Spleen (tissue), 11 donors: ENCODE measurements at regions not wholly inside any gene's neighbourhood (a gene's known extent, or its start where the extent isn't known, plus 50 kb on each side); places are given as distances from the start of the nearest gene placed in this dataset.

Source experiments
- DNase-seq: peaks from one replicate; pipeline ENCODE4 v3.0.0-alpha.2; 2020
- H3K27ac ChIP-seq, 8 donors: fragments of 200-600 bp; sonication (generic) in 7 of 8; 1 replicate in 4 of 8; 2 replicates in 4 of 8; pipeline versions ENCODE4 v1.5.0 to v1.8.0; 2016 to 2021; ENCODE audit warnings: inconsistent platforms in 4 of 8, mild to moderate bottlenecking in 4 of 8, moderate library complexity in 1 of 8
- H3K27me3 ChIP-seq, 7 donors: fragments of 200-600 bp; sonication (generic) in 6 of 7; replicated peaks in 1 of 7; 1 replicate in 4 of 7; 2 replicates in 3 of 7; pipeline versions ENCODE4 v1.5.0 to v1.8.0; 2016 to 2021; ENCODE audit warnings: inconsistent platforms in 3 of 7, mild to moderate bottlenecking in 1 of 7
- H3K36me3 ChIP-seq, 6 donors: fragments of 200-600 bp; sonication (generic) in 5 of 6; 1 replicate in 4 of 6; 2 replicates in 2 of 6; pipeline versions ENCODE4 v1.5.0 to v1.8.0; 2016 to 2021; ENCODE audit warnings: inconsistent platforms in 2 of 6
- H3K4me1 ChIP-seq, 6 donors: fragments of 200-600 bp; sonication (generic) in 5 of 6; 1 replicate in 3 of 6; 2 replicates in 3 of 6; pipeline versions ENCODE4 v1.5.0 to v1.8.0; 2016 to 2021; ENCODE audit warnings: inconsistent platforms in 3 of 6
- H3K4me3 ChIP-seq, 8 donors: fragments of 200-600 bp; sonication (generic) in 7 of 8; 1 replicate in 4 of 8; 2 replicates in 4 of 8; pipeline versions ENCODE4 v1.5.0 to v1.8.0; 2016 to 2021; ENCODE audit warnings: inconsistent platforms in 4 of 8, mild to moderate bottlenecking in 4 of 8, moderate library complexity in 2 of 8
- H3K9me3 ChIP-seq, 8 donors: fragments of 200-600 bp; sonication (generic) in 7 of 8; 1 replicate in 4 of 8; 2 replicates in 4 of 8; pipeline versions ENCODE4 v1.5.0 to v1.8.0; 2016 to 2021; ENCODE audit warnings: inconsistent platforms in 4 of 8
- POLR2A ChIP-seq, 3 donors: fragments of 450-650 bp; IDR thresholded peaks; one replicate each; pipeline ENCODE4 v1.5.1; 2017; ENCODE audit warnings: antibody characterized with exemption in 3 of 3, mild to moderate bottlenecking in 1 of 3
- POLR2AphosphoS5 ChIP-seq, 3 donors: sonication (generic); formaldehyde crosslinking; IDR thresholded peaks; one replicate each; pipeline ENCODE4 v1.5.1; 2017; ENCODE audit warnings: antibody characterized with exemption in 3 of 3
- WGBS, 5 donors: extraction: QIAGEN DNeasy Blood & Tissue Kit in 3 of 5; methylation state at CpG; one replicate each; pipeline versions ENCODE4 v1.1.5 to v1.1.7; 2013 to 2018; 5-methylcytosine and 5-hydroxymethylcytosine counted together
- intact Hi-C: fragments of 100-400 bp; cut with DNase I; formaldehyde crosslinking; loops from one replicate; pipeline ENCODE4 v1.15.0; 2023; ENCODE audit warnings: low total_unique reads
- TF ChIP-seq, protein P1 (sequence below), 11 experiments: fragments of 200-600 bp in 7 of 11; fragments of 450-650 bp in 4 of 11; sonication (generic) in 4 of 11; IDR thresholded peaks in 8 of 11; conservative IDR thresholded peaks in 3 of 11; 1 replicate in 7 of 11; 2 replicates in 4 of 11; pipeline versions ENCODE4 v1.4.0 to v1.8.0; 2016 to 2021; ENCODE audit warnings: antibody characterized with exemption in 11 of 11, inconsistent platforms in 4 of 11, mild to moderate bottlenecking in 1 of 11
- donor health status: healthy with polysubstance abuse.
- donor health status: DM: no; HTN: no; CAD: no; lungs with moderate emphysema.
- donor health status: DM: no; HTN: no; CAD: no.
- donor health status: Bipolar disorder and iron deficiency.
- donor health status: healthy.
- donor health status: DM: no; HTN: no; CAD: no.
- donor health status: DM: yes; HTN: yes; CAD: no.

DNA sequence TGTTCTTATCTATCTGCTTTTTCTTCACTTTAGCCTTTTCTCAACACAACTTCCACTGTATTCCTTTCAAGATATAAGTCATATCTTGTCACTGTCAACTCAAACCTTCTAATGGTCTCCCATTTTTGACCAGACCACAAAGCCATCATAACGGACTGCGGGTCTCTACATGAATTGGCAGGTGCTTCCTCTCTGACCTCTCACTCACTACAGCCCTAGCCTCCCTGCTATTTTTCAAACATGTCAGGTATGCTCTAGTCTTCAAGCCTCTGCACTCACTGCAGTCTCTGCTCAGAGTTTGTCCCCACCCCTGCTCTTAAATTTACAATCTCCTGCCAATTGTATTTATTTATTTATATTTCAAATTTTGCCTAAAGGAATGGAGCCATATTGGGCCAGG lies 858.1 kb downstream of the TRIB2 start:
- no peaks in the 10 kb centered on the region for H3K9me3 ChIP-seq

DNA sequence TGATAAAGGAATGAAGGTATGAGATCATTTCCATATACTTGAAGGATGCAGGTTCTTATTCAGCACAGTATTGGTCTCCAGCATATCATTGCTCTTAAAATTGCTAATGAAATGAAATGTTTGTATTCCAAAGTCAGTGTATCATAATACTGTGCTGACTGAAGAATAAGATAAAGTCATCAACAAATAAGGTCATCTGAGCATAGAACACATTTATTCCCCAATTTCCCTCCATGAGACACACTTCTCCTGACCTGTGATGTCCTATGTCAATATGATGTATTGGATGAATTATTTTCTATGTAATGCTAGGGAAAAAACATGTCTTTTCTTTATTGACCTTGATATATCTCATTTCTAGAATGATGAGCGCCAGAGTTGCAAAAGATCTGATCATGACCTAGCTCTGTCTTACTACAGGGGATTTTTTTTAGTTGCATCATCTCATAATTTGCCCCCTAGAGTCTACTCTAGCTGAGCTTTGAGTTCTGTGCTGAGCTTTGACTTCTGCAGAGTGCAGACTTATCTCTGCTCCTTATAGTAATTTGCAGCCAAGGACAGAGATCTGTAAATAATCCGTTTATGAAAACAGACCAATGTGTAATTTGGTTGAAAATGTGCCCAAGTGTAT lies 859.8 kb downstream of the TRIB2 start:
- no peaks in the 10 kb centered on the region for H3K27me3 ChIP-seq
- no peak for DNase-seq
- 74 to 89% (median 78%) methylated on average over 2 of the region's 2 CpGs for WGBS, 5 donors
- TF ChIP-seq POLR2AphosphoS5 (IDR thresholded peaks at IDR 0.05) (no peak), POLR2A (IDR thresholded peaks at IDR 0.05) (no peak)
- TF ChIP-seq, protein P1, sequence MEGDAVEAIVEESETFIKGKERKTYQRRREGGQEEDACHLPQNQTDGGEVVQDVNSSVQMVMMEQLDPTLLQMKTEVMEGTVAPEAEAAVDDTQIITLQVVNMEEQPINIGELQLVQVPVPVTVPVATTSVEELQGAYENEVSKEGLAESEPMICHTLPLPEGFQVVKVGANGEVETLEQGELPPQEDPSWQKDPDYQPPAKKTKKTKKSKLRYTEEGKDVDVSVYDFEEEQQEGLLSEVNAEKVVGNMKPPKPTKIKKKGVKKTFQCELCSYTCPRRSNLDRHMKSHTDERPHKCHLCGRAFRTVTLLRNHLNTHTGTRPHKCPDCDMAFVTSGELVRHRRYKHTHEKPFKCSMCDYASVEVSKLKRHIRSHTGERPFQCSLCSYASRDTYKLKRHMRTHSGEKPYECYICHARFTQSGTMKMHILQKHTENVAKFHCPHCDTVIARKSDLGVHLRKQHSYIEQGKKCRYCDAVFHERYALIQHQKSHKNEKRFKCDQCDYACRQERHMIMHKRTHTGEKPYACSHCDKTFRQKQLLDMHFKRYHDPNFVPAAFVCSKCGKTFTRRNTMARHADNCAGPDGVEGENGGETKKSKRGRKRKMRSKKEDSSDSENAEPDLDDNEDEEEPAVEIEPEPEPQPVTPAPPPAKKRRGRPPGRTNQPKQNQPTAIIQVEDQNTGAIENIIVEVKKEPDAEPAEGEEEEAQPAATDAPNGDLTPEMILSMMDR (IDR thresholded peaks at IDR 0.05 in 8 of 11, conservative IDR thresholded peaks at IDR 0.05 in 3 of 11) = no peak
- no peaks in the 10 kb centered on the region for H3K9me3 ChIP-seq
- H3K27ac ChIP-seq = no peak overlapping the region
- intact Hi-C loops = no loop called here
- no peak overlapping the region for H3K4me3 ChIP-seq
- no peaks in the 10 kb centered on the region for H3K36me3 ChIP-seq
- H3K4me1 ChIP-seq = no peaks in the 10 kb centered on the region

More for the DNA sequence above, 858.1 kb downstream of the TRIB2 start:
- H3K4me3 ChIP-seq = no peak overlapping the region
- DNase-seq = no peak
- no peak for TF ChIP-seq POLR2AphosphoS5 (IDR thresholded peaks at IDR 0.05)
- TF ChIP-seq, protein P1 (IDR thresholded peaks at IDR 0.05 in 8 of 11, conservative IDR thresholded peaks at IDR 0.05 in 3 of 11) = no peak
- no peak for TF ChIP-seq POLR2A (IDR thresholded peaks at IDR 0.05)
- intact Hi-C loops = no loop called here
- WGBS, 5 donors = 81 to 88% (median 85%) methylated on average over 2 of the region's 2 CpGs
- no peak overlapping the region for H3K27ac ChIP-seq
- H3K36me3 ChIP-seq = no peaks in the 10 kb centered on the region
- H3K4me1 ChIP-seq = no peaks in the 10 kb centered on the region
- no peaks in the 10 kb centered on the region for H3K27me3 ChIP-seq

DNA sequence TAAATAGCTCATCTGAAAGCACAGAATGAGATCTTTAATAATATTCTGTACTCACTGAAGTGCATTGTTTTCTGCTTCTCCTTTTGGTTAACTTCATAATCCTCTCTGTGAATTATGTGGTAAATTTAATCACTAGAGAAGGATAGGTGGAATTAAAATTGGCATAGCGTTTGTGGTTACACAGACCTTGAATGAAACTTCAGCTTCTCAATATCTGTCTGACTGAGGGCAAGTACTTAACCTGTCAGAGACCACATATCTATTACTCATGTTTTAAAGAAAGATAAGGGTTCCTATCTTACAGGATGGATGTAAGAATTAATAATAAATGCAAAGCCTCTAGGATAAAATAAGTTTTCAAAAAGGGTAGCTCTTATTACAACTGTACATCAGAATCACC lies 861.8 kb downstream of the TRIB2 start:
- H3K27me3 ChIP-seq = no peaks in the 10 kb centered on the region
- no peak for TF ChIP-seq POLR2AphosphoS5 (IDR thresholded peaks at IDR 0.05)
- TF ChIP-seq POLR2A (IDR thresholded peaks at IDR 0.05) = no peak
- TF ChIP-seq, protein P1 (IDR thresholded peaks at IDR 0.05 in 8 of 11, conservative IDR thresholded peaks at IDR 0.05 in 3 of 11) = no peak
- WGBS, 5 donors = 51 to 77% (median 68%) methylated on average over 1 of the region's 1 CpG
- H3K36me3 ChIP-seq = no peaks in the 10 kb centered on the region
- intact Hi-C loops = no loop called here
- H3K4me1 ChIP-seq = no peaks in the 10 kb centered on the region
- no peak for DNase-seq
- H3K27ac ChIP-seq = no peak overlapping the region
- no peaks in the 10 kb centered on the region for H3K9me3 ChIP-seq
- H3K4me3 ChIP-seq = no peak overlapping the region

DNA sequence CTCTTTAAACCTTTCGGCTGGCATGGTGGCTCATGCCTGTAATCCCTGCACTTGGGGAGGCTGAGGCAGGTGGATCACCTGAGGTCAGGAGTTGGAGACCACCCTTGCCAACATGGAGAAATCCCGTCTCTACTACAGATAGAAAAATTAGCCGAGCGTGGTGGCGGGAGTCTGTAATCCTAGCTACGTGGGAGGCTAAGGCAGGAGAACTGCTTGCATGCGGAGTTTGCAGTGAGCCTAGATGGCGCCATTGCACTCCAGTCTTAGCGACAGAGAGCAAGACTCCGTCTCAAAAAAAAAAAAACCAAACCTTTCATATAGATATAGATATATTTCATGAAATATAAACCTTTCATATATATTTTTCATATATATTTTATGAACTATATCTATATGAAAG lies 864.7 kb downstream of the TRIB2 start:
- Histone ChIP-seq H3K4me1 (no peaks in the 10 kb centered on the region), H3K4me3 (no peak overlapping the region), H3K27ac (no peak overlapping the region), H3K36me3 (no peaks in the 10 kb centered on the region), H3K9me3 (no peaks in the 10 kb centered on the region), H3K27me3 (no peaks in the 10 kb centered on the region)
- no peak for DNase-seq
- intact Hi-C loops = no loop called here
- 79 to 86% (median 81%) methylated on average over 10 of the region's 10 CpGs for WGBS, 5 donors
- TF ChIP-seq POLR2AphosphoS5 (IDR thresholded peaks at IDR 0.05) (no peak), POLR2A (IDR thresholded peaks at IDR 0.05) (no peak)
- TF ChIP-seq, protein P1 (IDR thresholded peaks at IDR 0.05 in 8 of 11, conservative IDR thresholded peaks at IDR 0.05 in 3 of 11) = no peak
